ENCODE measurements at regions not wholly inside any gene's neighbourhood (a gene's known extent, or its start where the extent isn't known, plus 50 kb on each side); places are given as distances from the start of the nearest gene placed in this dataset.
"Not testable (repeated sequence)": the region's sequence is repeated elsewhere in the genome, so short reads cannot be mapped to it uniquely, and the experiment has no call there.

- no peak for DNase-seq (ENCODE audit: low read depth)
Measured at GRCh38 chr18:22737054-22737453, 196.1 kb upstream of the RBBP8 start.

GRCh38 chr18:22739061-22739642 is 194.0 kb upstream of the RBBP8 start:
- no peak for DNase-seq (ENCODE audit: low read depth)

- no peak for DNase-seq (ENCODE audit: low read depth)
Measured at GRCh38 chr18:22739789-22740188, 193.3 kb upstream of the RBBP8 start.

- no peak for DNase-seq (ENCODE audit: low read depth)
Measured at GRCh38 chr18:22741318-22741717, 191.8 kb upstream of the RBBP8 start.

GRCh38 chr18:22742409-22742808 is 190.7 kb upstream of the RBBP8 start:
- peak; percentile 2 for DNase-seq (ENCODE audit: low read depth)

- no peak for DNase-seq (ENCODE audit: low read depth)
Measured at GRCh38 chr18:22745966-22746365, 187.2 kb upstream of the RBBP8 start.

- DNase-seq (ENCODE audit: low read depth): no peak
Measured at GRCh38 chr18:22752014-22752413, 181.1 kb upstream of the RBBP8 start.

- DNase-seq (ENCODE audit: low read depth): no peak
Measured at GRCh38 chr18:22753130-22753831, 179.8 kb upstream of the RBBP8 start.

GRCh38 chr18:22764005-22764404 is 169.1 kb upstream of the RBBP8 start:
- DNase-seq (ENCODE audit: low read depth): not testable (repeated sequence)

- DNase-seq (ENCODE audit: low read depth): no peak
Measured at GRCh38 chr18:22765896-22766295, 167.2 kb upstream of the RBBP8 start.

GRCh38 chr18:22767653-22768052 is 165.5 kb upstream of the RBBP8 start:
- DNase-seq (ENCODE audit: low read depth): no peak

- no peak for DNase-seq (ENCODE audit: low read depth)
Measured at GRCh38 chr18:22773944-22774343, 159.2 kb upstream of the RBBP8 start.

- peak; percentile 31 for DNase-seq (ENCODE audit: low read depth)
Measured at GRCh38 chr18:22778996-22779395, 154.1 kb upstream of the RBBP8 start.

- DNase-seq (ENCODE audit: low read depth): no peak
Measured at GRCh38 chr18:22783245-22783644, 149.9 kb upstream of the RBBP8 start.

GRCh38 chr18:22783662-22784076 is 149.5 kb upstream of the RBBP8 start:
- no peak for DNase-seq (ENCODE audit: low read depth)

- DNase-seq (ENCODE audit: low read depth): no peak
Measured at GRCh38 chr18:22789052-22789451, 144.1 kb upstream of the RBBP8 start.

- peak; percentile 43 for DNase-seq (ENCODE audit: low read depth)
Measured at GRCh38 chr18:22789600-22789999, 143.5 kb upstream of the RBBP8 start.

GRCh38 chr18:22790545-22791309 is 142.4 kb upstream of the RBBP8 start:
- DNase-seq (ENCODE audit: low read depth): no peak

GRCh38 chr18:22791310-22791610 is 141.9 kb upstream of the RBBP8 start:
- no peak for DNase-seq (ENCODE audit: low read depth)

- DNase-seq (ENCODE audit: low read depth): no peak
Measured at GRCh38 chr18:22796113-22796512, 137.0 kb upstream of the RBBP8 start.

- peak; percentile 83 for DNase-seq (ENCODE audit: low read depth)
Measured at GRCh38 chr18:22800551-22800951, 132.6 kb upstream of the RBBP8 start.

- DNase-seq (ENCODE audit: low read depth): peak; percentile 59
Measured at GRCh38 chr18:22813648-22814328, 119.3 kb upstream of the RBBP8 start.

- no peak for DNase-seq (ENCODE audit: low read depth)
Measured at GRCh38 chr18:22814329-22814703, 118.8 kb upstream of the RBBP8 start.
